NB4 (cell line): ENCODE measurements at regions not wholly inside any gene's neighbourhood (a gene's known extent, or its start where the extent isn't known, plus 50 kb on each side); places are given as distances from the start of the nearest gene placed in this dataset.
"Not testable (repeated sequence)": the region's sequence is repeated elsewhere in the genome, so short reads cannot be mapped to it uniquely, and the experiment has no call there.

ENCODE experiments used
- CTCF ChIP-seq: IDR thresholded peaks from one replicate; pipeline ENCODE4 v1.5.1; 2012; ENCODE audit warnings: low read depth, low read length
- MAX ChIP-seq: IDR thresholded peaks from 2 replicates; pipeline ENCODE4 v1.6.1; 2011; ENCODE audit warnings: low read depth, low read length
- MYC ChIP-seq: IDR thresholded peaks from 2 replicates; pipeline ENCODE4 v1.6.1; 2011; ENCODE audit warnings: low read depth, low read length
- POLR2A ChIP-seq: IDR thresholded peaks from 2 replicates; pipeline ENCODE4 v1.6.1; 2011; ENCODE audit warnings: mild to moderate bottlenecking; ENCODE audit not compliant: insufficient read length; ENCODE audit errors: extremely low read depth

GRCh38 chr3:32052851-32053250 lies 53.6 kb upstream of the GPD1L start:
- TF ChIP-seq CTCF, MAX, POLR2A, MYC: not testable (repeated sequence)
